ENCODE measurements at regions not wholly inside any gene's neighbourhood (a gene's known extent, or its start where the extent isn't known, plus 50 kb on each side); places are given as distances from the start of the nearest gene placed in this dataset.

- TF ChIP-seq, protein P1, sequence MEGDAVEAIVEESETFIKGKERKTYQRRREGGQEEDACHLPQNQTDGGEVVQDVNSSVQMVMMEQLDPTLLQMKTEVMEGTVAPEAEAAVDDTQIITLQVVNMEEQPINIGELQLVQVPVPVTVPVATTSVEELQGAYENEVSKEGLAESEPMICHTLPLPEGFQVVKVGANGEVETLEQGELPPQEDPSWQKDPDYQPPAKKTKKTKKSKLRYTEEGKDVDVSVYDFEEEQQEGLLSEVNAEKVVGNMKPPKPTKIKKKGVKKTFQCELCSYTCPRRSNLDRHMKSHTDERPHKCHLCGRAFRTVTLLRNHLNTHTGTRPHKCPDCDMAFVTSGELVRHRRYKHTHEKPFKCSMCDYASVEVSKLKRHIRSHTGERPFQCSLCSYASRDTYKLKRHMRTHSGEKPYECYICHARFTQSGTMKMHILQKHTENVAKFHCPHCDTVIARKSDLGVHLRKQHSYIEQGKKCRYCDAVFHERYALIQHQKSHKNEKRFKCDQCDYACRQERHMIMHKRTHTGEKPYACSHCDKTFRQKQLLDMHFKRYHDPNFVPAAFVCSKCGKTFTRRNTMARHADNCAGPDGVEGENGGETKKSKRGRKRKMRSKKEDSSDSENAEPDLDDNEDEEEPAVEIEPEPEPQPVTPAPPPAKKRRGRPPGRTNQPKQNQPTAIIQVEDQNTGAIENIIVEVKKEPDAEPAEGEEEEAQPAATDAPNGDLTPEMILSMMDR (conservative IDR thresholded peaks at IDR 0.05; ENCODE audit: low read depth, low read length): no peak
- TF ChIP-seq, protein P2, sequence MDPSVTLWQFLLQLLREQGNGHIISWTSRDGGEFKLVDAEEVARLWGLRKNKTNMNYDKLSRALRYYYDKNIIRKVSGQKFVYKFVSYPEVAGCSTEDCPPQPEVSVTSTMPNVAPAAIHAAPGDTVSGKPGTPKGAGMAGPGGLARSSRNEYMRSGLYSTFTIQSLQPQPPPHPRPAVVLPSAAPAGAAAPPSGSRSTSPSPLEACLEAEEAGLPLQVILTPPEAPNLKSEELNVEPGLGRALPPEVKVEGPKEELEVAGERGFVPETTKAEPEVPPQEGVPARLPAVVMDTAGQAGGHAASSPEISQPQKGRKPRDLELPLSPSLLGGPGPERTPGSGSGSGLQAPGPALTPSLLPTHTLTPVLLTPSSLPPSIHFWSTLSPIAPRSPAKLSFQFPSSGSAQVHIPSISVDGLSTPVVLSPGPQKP (IDR thresholded peaks at IDR 0.05; ENCODE audit: borderline replicate concordance, low read depth, low read length): no peak
- TF ChIP-seq POLR2A (IDR thresholded peaks at IDR 0.05; ENCODE audit: low read depth, low read length) (no peak), RFX5 (IDR thresholded peaks at IDR 0.05; ENCODE audit: low read depth, low read length) (no peak), RAD21 (IDR thresholded peaks at IDR 0.05; ENCODE audit: low read length) (no peak), MAZ (IDR thresholded peaks at IDR 0.05; ENCODE audit: borderline replicate concordance, low read depth, low read length) (no peak), MXI1 (IDR thresholded peaks at IDR 0.05; ENCODE audit: borderline replicate concordance, low read depth, low read length) (no peak)
- TF ChIP-seq, protein P3, sequence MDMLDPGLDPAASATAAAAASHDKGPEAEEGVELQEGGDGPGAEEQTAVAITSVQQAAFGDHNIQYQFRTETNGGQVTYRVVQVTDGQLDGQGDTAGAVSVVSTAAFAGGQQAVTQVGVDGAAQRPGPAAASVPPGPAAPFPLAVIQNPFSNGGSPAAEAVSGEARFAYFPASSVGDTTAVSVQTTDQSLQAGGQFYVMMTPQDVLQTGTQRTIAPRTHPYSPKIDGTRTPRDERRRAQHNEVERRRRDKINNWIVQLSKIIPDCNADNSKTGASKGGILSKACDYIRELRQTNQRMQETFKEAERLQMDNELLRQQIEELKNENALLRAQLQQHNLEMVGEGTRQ (IDR thresholded peaks at IDR 0.05; ENCODE audit: low read depth, low read length): no peak
Measured at GRCh38 chr16:50902457-50902856, 160.6 kb downstream of the CYLD start.

All from IMR-90 (cell line).